A673 (cell line): ENCODE measurements at regions not wholly inside any gene's neighbourhood (a gene's known extent, or its start where the extent isn't known, plus 50 kb on each side); places are given as distances from the start of the nearest gene placed in this dataset. TPM values are rescaled to one million over a fixed set of nuclear protein-coding genes. Genes with fewer than 3 reads are reported as not detected.

Source experiments
- BruUV-seq: library from RNA; stranded (reverse); fragments of 400-500 nt; replicated peaks from 2 replicates; lab custom pipeline; 2021; lab: Mats Ljungman, UMichigan
- CTCF ChIA-PET: fragments of 300-600 bp; sonication (Branson Sonifier 250); formaldehyde crosslinking; loops from one replicate; lab custom pipeline; 2022; ENCODE audit warnings: antibody characterized with exemption; lab: Charles Lee
- POLR2A ChIA-PET: fragments of 300-600 bp; sonication (Branson Sonifier 250); formaldehyde crosslinking; loops from one replicate; lab custom pipeline; 2022; ENCODE audit warnings: antibody characterized with exemption; ENCODE audit not compliant: low non-redundant PET; lab: Charles Lee
- DNase-seq: peaks from one replicate; pipeline ENCODE4 v3.0.0-alpha.2; 2015; ENCODE audit warnings: low spot score
- H3K27ac ChIP-seq: fragments of 200-600 bp; sonication (generic); 2 replicates; pipeline ENCODE4 v1.5.1; 2016; ENCODE audit warnings: mixed run types, low read depth, mild to moderate bottlenecking, mixed read lengths, antibody characterized with exemption, low read length; ENCODE audit not compliant: poor library complexity, severe bottlenecking
- H3K27me3 ChIP-seq: fragments of 200-600 bp; sonication (generic); replicated peaks from 2 replicates; pipeline ENCODE4 v1.6.1; 2017; ENCODE audit warnings: mixed run types, low read depth, mild to moderate bottlenecking, mixed read lengths, antibody characterized with exemption, low read length; ENCODE audit not compliant: insufficient read depth, poor library complexity
- H3K36me3 ChIP-seq: fragments of 200-600 bp; sonication (generic); 2 replicates; pipeline ENCODE4 v1.6.1; 2016; ENCODE audit warnings: mixed run types, mild to moderate bottlenecking, mixed read lengths, antibody characterized with exemption, low read length; ENCODE audit not compliant: insufficient read depth, poor library complexity, severe bottlenecking
- H3K4me1 ChIP-seq: fragments of 200-600 bp; sonication (generic); 2 replicates; pipeline ENCODE4 v1.6.1; 2017; ENCODE audit warnings: mixed run types, mild to moderate bottlenecking, mixed read lengths, antibody characterized with exemption, low read length; ENCODE audit not compliant: insufficient read depth, poor library complexity, severe bottlenecking
- H3K4me3 ChIP-seq: fragments of 200-600 bp; sonication (generic); 2 replicates; pipeline ENCODE4 v1.5.1; 2016; ENCODE audit warnings: low read depth, mixed run types, mild to moderate bottlenecking, mixed read lengths, low read length; ENCODE audit not compliant: poor library complexity, severe bottlenecking
- H3K9me3 ChIP-seq: fragments of 200-600 bp; sonication (generic); 2 replicates; pipeline ENCODE4 v1.6.1; 2016; ENCODE audit warnings: mixed run types, low read depth, mild to moderate bottlenecking, mixed read lengths, antibody characterized with exemption, low read length; ENCODE audit not compliant: poor library complexity, severe bottlenecking
- EZH2 ChIP-seq: fragments of 200-600 bp; sonication (generic); IDR thresholded peaks from 2 replicates; pipeline ENCODE4 v1.6.1; 2017; ENCODE audit warnings: borderline replicate concordance, low read depth, mild to moderate bottlenecking, mixed read lengths, antibody characterized with exemption, low read length; ENCODE audit not compliant: poor library complexity, severe bottlenecking
- intact Hi-C: fragments of 100-400 bp; cut with micrococcal nuclease; formaldehyde crosslinking; loops from one replicate; pipeline ENCODE4 v1.10.0; 2022; ENCODE audit not compliant: unreplicated experiment
- microRNA-seq: library from miRNA; unstranded; fragments of <30 nt; microRNA quantifications from one replicate; pipeline ENCODE4 v1.2.0, GENCODE V29; 2021
- TF ChIP-seq, protein P1 (sequence below): fragments of 300-800, 200-600 bp; sonication (generic); conservative IDR thresholded peaks from 2 replicates; pipeline ENCODE4 v1.5.1; 2017; ENCODE audit warnings: low read depth, mild to moderate bottlenecking, antibody characterized with exemption, low read length, moderate library complexity, mixed read lengths

DNA sequence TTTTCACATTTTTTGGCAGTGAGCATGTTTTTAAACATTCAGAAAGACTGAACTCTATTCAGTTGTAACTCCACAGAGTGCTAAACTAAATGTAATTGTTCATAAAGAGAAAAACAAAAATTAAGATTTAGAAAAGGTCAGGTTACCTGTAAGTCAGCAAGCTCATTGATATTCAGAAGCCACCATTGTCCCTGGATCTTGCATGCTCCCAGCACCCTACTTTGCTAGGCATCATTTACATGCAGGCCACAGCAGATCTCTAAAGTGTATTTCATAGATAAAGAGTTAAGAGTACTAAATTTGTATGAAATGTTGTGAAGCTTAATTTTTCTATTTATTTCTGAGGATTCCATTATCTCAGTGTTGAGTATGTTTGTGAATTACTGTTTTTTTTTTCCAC lies 64.8 kb upstream of the CDH19 start:
- Histone ChIP-seq H3K4me1 (no peaks in the 10 kb centered on the region), H3K9me3 (no peaks in the 10 kb centered on the region), H3K27ac (no peak overlapping the region), H3K36me3 (no peaks in the 10 kb centered on the region), H3K27me3 (no peaks in the 10 kb centered on the region), H3K4me3 (no peak overlapping the region)
- ChIA-PET POLR2A (no interaction called here), CTCF (no interaction called here)
- no peak for TF ChIP-seq EZH2
- TF ChIP-seq, protein P1, sequence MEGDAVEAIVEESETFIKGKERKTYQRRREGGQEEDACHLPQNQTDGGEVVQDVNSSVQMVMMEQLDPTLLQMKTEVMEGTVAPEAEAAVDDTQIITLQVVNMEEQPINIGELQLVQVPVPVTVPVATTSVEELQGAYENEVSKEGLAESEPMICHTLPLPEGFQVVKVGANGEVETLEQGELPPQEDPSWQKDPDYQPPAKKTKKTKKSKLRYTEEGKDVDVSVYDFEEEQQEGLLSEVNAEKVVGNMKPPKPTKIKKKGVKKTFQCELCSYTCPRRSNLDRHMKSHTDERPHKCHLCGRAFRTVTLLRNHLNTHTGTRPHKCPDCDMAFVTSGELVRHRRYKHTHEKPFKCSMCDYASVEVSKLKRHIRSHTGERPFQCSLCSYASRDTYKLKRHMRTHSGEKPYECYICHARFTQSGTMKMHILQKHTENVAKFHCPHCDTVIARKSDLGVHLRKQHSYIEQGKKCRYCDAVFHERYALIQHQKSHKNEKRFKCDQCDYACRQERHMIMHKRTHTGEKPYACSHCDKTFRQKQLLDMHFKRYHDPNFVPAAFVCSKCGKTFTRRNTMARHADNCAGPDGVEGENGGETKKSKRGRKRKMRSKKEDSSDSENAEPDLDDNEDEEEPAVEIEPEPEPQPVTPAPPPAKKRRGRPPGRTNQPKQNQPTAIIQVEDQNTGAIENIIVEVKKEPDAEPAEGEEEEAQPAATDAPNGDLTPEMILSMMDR: no peak
- DNase-seq: no peak
- intact Hi-C loops: no loop called here
- BruUV-seq: no TSS peak

DNA sequence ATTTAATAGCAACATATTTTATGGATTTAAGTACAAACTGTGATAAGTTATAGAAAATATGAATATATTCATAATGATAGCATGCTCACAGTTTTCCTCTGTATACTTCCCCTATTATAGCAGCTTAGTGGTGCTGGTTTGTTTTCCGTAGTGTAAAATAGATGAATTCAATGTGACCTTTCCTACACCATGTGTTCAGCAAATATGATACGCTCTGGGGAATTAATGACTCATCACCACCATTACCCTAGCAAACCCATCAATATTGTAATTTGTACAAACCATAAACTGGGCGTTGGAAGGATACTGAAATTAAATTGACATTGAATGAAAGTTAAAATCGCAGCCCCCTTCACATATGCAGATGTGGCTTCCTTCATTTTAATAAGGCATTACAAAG lies 58.7 kb upstream of the CDH19 start:
- H3K9me3 ChIP-seq: no peaks in the 10 kb centered on the region
- no peak overlapping the region for H3K27ac ChIP-seq
- ChIA-PET CTCF (no interaction called here), POLR2A (no interaction called here)
- peaks cover 8% of the 10 kb centered on the region for H3K4me1 ChIP-seq
- BruUV-seq: no TSS peak
- H3K4me3 ChIP-seq: no peak overlapping the region
- TF ChIP-seq, protein P1: no peak
- TF ChIP-seq EZH2: no peak
- peak; percentile 17 for DNase-seq
- H3K27me3 ChIP-seq: no peaks in the 10 kb centered on the region
- intact Hi-C loops: no loop called here
- no peaks in the 10 kb centered on the region for H3K36me3 ChIP-seq

DNA sequence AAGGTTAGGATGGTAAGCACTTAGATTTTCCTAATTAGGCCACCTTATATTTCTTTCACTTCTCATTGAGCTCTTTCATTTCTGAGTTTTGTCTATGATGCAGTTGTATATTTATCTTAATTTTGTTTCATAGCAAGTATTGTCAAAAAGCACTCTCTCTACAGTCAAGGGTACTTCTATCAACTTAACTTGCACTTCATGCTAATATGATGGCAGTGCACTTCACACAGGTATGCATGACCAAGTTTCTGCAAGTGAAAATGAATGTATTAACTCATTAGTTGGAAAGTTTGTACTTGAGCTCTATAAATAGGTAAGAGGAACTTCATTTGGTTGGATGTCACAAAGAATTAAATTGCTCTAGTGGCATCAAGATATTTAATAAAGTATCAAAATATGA lies 51.5 kb upstream of the CDH19 start:
- Histone ChIP-seq H3K9me3 (no peaks in the 10 kb centered on the region), H3K27me3 (no peaks in the 10 kb centered on the region), H3K36me3 (no peaks in the 10 kb centered on the region), H3K4me3 (no peak overlapping the region), H3K4me1 (no peaks in the 10 kb centered on the region), H3K27ac (no peak overlapping the region)
- no peak for DNase-seq
- intact Hi-C loops: no loop called here
- CTCF ChIA-PET: no interaction called here
- POLR2A ChIA-PET: no interaction called here
- TF ChIP-seq, protein P1: no peak
- no peak for TF ChIP-seq EZH2
- no TSS peak for BruUV-seq

Small RNAs in the stretch of these regions (microRNA-seq; reads per million reads assigned to microRNA genes)
- gene MIR5011: not detected
